HG02885 (cell line): ENCODE measurements at regions not wholly inside any gene's neighbourhood (a gene's known extent, or its start where the extent isn't known, plus 50 kb on each side); places are given as distances from the start of the nearest gene placed in this dataset.
"Not testable (repeated sequence)": the region's sequence is repeated elsewhere in the genome, so short reads cannot be mapped to it uniquely, and the experiment has no call there.

Experiments
- ATAC-seq: cut with Tn5 transposase; IDR thresholded peaks from one replicate; pipeline ENCODE4 v1.9.1; 2021; ENCODE audit warnings: mild to moderate bottlenecking; ENCODE audit not compliant: unreplicated experiment, poor library complexity

DNA sequence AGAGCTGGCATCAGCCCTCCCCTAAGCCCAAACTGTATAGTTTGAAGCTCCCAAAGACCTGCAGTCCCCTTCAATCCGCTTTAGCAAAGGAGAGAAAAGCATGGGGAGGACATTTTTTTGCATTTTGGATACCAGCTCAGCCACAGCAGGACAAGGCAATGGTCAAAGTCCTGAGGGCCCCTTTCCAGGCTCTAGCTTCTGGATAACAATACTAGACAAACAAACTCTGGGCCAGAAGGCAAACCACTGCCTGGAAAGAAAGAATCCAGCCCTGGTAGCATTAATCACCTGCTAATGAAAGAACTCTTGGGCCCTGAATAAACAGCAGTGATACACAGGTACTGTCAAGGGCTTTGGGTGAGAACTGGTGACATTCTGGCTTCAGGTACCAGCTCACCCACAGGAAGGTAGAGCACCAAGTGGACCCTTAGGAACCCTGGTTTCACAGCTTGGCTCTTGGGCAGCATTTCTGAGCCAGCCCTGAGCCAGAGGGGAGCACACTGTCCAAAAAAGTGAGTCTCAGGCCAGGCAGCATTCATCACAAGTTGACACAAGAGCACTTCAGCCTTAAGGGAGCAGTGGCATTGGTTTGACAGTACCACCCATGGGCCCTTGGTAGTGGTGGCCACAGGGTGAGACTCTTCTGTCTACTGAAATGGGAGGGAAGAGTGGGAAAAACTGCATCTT is 62.5 kb downstream of the SPIN3 start:
- no peak for ATAC-seq

DNA sequence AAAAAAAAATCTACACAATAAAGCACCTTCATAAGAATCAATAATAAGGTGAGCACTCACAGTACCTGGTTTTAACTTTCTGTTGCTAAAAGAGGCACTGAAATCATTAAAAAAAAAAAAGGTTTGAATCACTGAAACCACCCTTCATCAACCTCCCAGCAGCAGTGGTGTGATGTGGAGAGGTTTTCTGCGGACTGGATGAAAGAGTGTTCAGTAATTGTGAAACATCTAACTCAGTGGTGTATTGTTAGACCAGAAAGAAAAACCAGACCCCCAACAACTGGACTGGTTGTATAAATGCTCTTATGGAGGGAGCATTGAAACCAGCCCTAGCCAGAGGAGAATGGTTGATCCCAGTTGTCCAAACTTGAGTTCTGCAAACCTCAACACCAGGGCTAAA is 63.2 kb downstream of the SPIN3 start:
- ATAC-seq = peak; percentile 73

DNA sequence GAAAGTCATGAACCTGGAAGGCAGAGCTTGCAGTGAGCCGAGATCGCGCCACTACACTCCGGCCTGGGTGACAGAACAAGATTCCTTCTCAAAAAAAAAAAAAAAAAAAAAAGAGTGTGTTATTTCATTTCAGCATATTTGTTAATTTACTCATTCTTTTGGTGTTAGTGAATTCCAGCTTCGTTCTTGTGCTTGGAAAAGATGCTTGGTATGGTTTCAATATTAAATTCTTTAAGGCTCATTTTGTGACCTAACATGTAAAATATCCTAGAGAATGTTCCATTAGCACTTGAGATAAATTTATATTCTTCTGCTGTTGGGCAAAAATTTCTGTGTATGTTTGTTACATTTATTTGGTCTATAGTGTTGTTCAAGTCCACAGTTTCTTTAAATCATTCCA is 66.8 kb downstream of the SPIN3 start:
- ATAC-seq = no peak

DNA sequence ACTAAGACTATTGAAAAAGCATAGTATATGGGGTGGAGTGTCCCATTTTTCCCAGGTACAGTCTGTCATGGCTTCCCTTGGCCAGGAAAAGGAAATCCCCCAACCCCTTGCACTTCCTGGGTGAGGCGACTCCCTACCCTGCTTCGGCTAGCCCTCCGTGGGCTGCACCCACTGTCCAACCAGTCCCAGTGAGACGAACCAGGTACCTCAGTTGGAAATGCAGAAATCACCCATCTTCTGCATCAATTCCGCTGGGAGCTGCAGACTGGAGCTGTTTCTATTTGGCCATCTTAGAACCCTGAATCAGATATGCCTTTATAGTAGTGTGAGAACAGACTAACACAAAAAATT is 74.4 kb downstream of the SPIN3 start:
- ATAC-seq = not testable (repeated sequence)

DNA sequence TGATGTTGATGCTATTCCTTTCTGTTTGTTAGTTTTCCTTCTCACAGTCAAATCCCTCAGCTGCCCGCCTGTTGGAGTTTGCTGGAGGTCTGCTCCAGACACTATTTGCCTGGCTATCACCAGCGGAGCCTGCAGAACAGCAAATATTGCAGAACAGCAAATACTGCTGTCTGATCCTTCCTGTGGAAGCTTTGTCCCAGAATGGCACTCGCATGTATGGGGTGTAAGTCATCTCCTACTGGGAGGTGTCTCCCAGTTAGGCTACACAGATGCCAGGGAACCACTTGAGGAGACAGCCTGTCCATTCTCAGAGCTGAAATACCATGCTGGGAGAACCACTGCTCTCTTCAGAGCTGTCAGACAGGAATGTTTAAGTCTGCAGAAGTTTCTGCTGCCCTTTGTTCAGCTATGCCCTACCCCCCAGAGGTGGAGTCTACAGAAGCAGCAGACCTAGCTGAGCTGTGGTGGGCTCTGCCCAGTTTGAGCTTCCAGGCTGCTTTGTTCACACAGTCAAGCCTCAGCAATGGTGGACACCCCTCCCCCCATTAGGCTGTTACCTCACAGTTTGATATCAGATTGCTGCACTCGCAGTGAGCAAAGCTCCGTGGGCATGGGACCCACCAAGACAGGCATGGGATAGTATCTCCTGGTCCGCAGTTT is 74.9 kb downstream of the SPIN3 start:
- no peak for ATAC-seq

DNA sequence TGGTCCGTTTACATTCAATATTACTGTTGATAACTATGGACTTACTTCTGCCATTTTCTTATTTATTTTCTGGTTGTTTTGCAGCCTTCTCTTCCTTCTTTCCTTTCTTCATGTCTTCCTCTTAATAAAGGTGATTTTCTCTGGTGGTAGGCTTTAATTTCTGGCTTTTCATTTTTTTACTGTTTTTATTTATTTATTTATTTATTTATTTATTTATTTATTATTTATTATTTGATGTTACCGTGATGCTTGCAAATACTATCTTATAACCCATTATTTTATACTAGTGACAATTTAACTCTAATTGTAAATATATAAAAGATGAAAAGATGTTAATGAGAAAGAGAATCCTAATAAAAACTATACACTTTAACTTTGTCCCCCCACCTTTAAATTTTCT is 112.8 kb downstream of the SPIN3 start:
- no peak for ATAC-seq
